ENCODE measurements at regions not wholly inside any gene's neighbourhood (a gene's known extent, or its start where the extent isn't known, plus 50 kb on each side); places are given as distances from the start of the nearest gene placed in this dataset.

- DNase-seq = no peak
Observed at GRCh38 chr2:7309582-7309981, 392.4 kb downstream of the RNF144A start.

- DNase-seq = no peak
Observed at GRCh38 chr2:7324706-7325105, 407.5 kb downstream of the RNF144A start.

GRCh38 chr2:7325186-7325585 is 408.0 kb downstream of the RNF144A start:
- no peak for DNase-seq

- no peak for DNase-seq
Observed at GRCh38 chr2:7329465-7329864, 412.3 kb downstream of the RNF144A start.

- no peak for DNase-seq
Observed at GRCh38 chr2:7333189-7333765, 416.1 kb downstream of the RNF144A start.

GRCh38 chr2:7333960-7334493 is 416.8 kb downstream of the RNF144A start:
- no peak for DNase-seq

GRCh38 chr2:7338961-7339360 is 421.7 kb downstream of the RNF144A start:
- no peak for DNase-seq

- no peak for DNase-seq
Observed at GRCh38 chr2:7346336-7346735, 429.1 kb downstream of the RNF144A start.

- DNase-seq = no peak
Observed at GRCh38 chr2:7348761-7349160, 431.5 kb downstream of the RNF144A start.

GRCh38 chr2:7352191-7352590 is 435.0 kb downstream of the RNF144A start:
- DNase-seq = no peak

GRCh38 chr2:7353571-7353970 is 436.4 kb downstream of the RNF144A start:
- DNase-seq = no peak

GRCh38 chr2:7355781-7356180 is 438.6 kb downstream of the RNF144A start:
- no peak for DNase-seq

GRCh38 chr2:7356909-7357584 is 439.8 kb downstream of the RNF144A start:
- no peak for DNase-seq

- no peak for DNase-seq
Observed at GRCh38 chr2:7357993-7358392, 440.8 kb downstream of the RNF144A start.

- DNase-seq = no peak
Observed at GRCh38 chr2:7358865-7359447, 441.7 kb downstream of the RNF144A start.

GRCh38 chr2:7363906-7364305 is 446.7 kb downstream of the RNF144A start:
- DNase-seq = no peak

- DNase-seq = no peak
Observed at GRCh38 chr2:7368211-7368610, 451.0 kb downstream of the RNF144A start.

GRCh38 chr2:7373156-7373555 is 455.9 kb downstream of the RNF144A start:
- DNase-seq = no peak

- no peak for DNase-seq
Observed at GRCh38 chr2:7375901-7376300, 458.7 kb downstream of the RNF144A start.

- DNase-seq = no peak
Observed at GRCh38 chr2:7377916-7378569, 460.8 kb downstream of the RNF144A start.

GRCh38 chr2:7378591-7378990 is 461.4 kb downstream of the RNF144A start:
- no peak for DNase-seq

GRCh38 chr2:7379799-7380198 is 462.6 kb downstream of the RNF144A start:
- no peak for DNase-seq

GRCh38 chr2:7384773-7385349 is 467.6 kb downstream of the RNF144A start:
- DNase-seq = no peak
